NCI-H446 (cell line): ENCODE measurements at regions not wholly inside any gene's neighbourhood (a gene's known extent, or its start where the extent isn't known, plus 50 kb on each side); places are given as distances from the start of the nearest gene placed in this dataset.
"Not testable (repeated sequence)": the region's sequence is repeated elsewhere in the genome, so short reads cannot be mapped to it uniquely, and the experiment has no call there.

Source experiments
- DNase-seq, 2 experiments: peaks; one replicate each; lab custom pipeline; 2025; lab: John Stamatoyannopoulos, UW

GRCh38 chrX:42290608-42291007, 367.3 kb upstream of the CASK start:
- DNase-seq: peak in 1 of 2 experiments; percentile 2

- no peak for DNase-seq
Measured at GRCh38 chrX:42289492-42290385, 366.4 kb upstream of the CASK start.

- DNase-seq: not testable (repeated sequence)
Measured at GRCh38 chrX:42285681-42286080, 362.3 kb upstream of the CASK start.

- DNase-seq: no peak
Measured at GRCh38 chrX:42276982-42277690, 353.8 kb upstream of the CASK start.

- no peak for DNase-seq
Measured at GRCh38 chrX:42274151-42274550, 350.8 kb upstream of the CASK start.

- no peak for DNase-seq
Measured at GRCh38 chrX:42273387-42273786, 350.0 kb upstream of the CASK start.

GRCh38 chrX:42269186-42269585, 345.8 kb upstream of the CASK start:
- no peak for DNase-seq

GRCh38 chrX:42260854-42261253, 337.5 kb upstream of the CASK start:
- no peak for DNase-seq

- DNase-seq: no peak
Measured at GRCh38 chrX:42248226-42248625, 324.9 kb upstream of the CASK start.

GRCh38 chrX:42247241-42247640, 323.9 kb upstream of the CASK start:
- DNase-seq: no peak

GRCh38 chrX:42246814-42247213, 323.5 kb upstream of the CASK start:
- DNase-seq: peak in 1 of 2 experiments; percentile 0

GRCh38 chrX:42242004-42242403, 318.6 kb upstream of the CASK start:
- no peak for DNase-seq

- no peak for DNase-seq
Measured at GRCh38 chrX:42241421-42241820, 318.1 kb upstream of the CASK start.

- no peak for DNase-seq
Measured at GRCh38 chrX:42237956-42238355, 314.6 kb upstream of the CASK start.

- no peak for DNase-seq
Measured at GRCh38 chrX:42229533-42229932, 306.2 kb upstream of the CASK start.

GRCh38 chrX:42220666-42221065, 297.3 kb upstream of the CASK start:
- no peak for DNase-seq

GRCh38 chrX:42220083-42220482, 296.7 kb upstream of the CASK start:
- DNase-seq: no peak

- DNase-seq: no peak
Measured at GRCh38 chrX:42219231-42219630, 295.9 kb upstream of the CASK start.

- DNase-seq: no peak
Measured at GRCh38 chrX:42195506-42195905, 272.2 kb upstream of the CASK start.

GRCh38 chrX:42189576-42189975, 266.2 kb upstream of the CASK start:
- peak in 1 of 2 experiments; percentile 4 for DNase-seq

GRCh38 chrX:42188730-42189129, 265.4 kb upstream of the CASK start:
- no peak for DNase-seq

GRCh38 chrX:42176789-42177188, 253.4 kb upstream of the CASK start:
- peak in 1 of 2 experiments; percentile 2 for DNase-seq

- DNase-seq: no peak
Measured at GRCh38 chrX:42175843-42176242, 252.5 kb upstream of the CASK start.
